Mesodermal cell (in vitro differentiated cells): ENCODE measurements at regions not wholly inside any gene's neighbourhood (a gene's known extent, or its start where the extent isn't known, plus 50 kb on each side); places are given as distances from the start of the nearest gene placed in this dataset.
"Not testable (repeated sequence)": the region's sequence is repeated elsewhere in the genome, so short reads cannot be mapped to it uniquely, and the experiment has no call there.

ENCODE experiments used
- H3K27ac ChIP-seq: 2 replicates; pipeline ENCODE4 v1.7.0; 2013; ENCODE audit warnings: mild to moderate bottlenecking, low read depth, low read length, moderate library complexity; ENCODE audit not compliant: severe bottlenecking
- H3K36me3 ChIP-seq: 2 replicates; pipeline ENCODE4 v1.7.1; 2013; ENCODE audit warnings: mild to moderate bottlenecking, low read length, moderate library complexity; ENCODE audit not compliant: control insufficient read depth, insufficient read depth
- H3K4me1 ChIP-seq: one replicate; pipeline ENCODE4 v1.7.1; 2013; ENCODE audit warnings: mild to moderate bottlenecking, low read length; ENCODE audit not compliant: insufficient read depth, control insufficient read depth, poor library complexity, severe bottlenecking
- H3K4me3 ChIP-seq: 2 replicates; pipeline ENCODE4 v1.7.0; 2013; ENCODE audit warnings: low read length, control low read depth, mild to moderate bottlenecking; ENCODE audit not compliant: insufficient read depth, poor library complexity, severe bottlenecking; ENCODE audit errors: extremely low read depth
- H3K9me3 ChIP-seq: 2 replicates; pipeline ENCODE4 v1.7.1; 2013; ENCODE audit warnings: mild to moderate bottlenecking, low read length, moderate library complexity; ENCODE audit not compliant: control insufficient read depth
- WGBS, 2 experiments: methylation state at CpG; one replicate each; pipeline ENCODE4 v1.1.5; 2013; ENCODE audit warnings: missing lambda C conversion rate in 2 of 2; ENCODE audit not compliant: insufficient coverage in 2 of 2; 5-methylcytosine and 5-hydroxymethylcytosine counted together

DNA sequence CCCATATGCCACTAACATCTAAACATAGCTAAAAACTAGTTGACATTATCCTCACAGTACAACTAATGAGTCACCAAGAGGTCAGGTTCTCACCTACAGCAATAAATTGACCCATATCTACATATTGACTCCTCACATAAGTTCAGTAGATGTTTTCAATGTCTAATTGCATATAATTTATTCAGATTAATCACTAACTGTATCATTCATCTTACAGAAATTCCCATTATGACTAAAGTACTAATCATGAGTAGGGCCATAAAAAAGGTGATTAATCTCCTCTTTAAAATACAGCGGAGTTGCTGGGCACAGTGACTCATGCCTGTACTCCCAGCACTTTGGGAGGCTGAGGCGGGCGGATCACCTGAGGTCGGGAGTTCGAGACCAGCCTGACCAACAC is 82.4 kb upstream of the ST3GAL6 start:
- Histone ChIP-seq H3K4me3 (no peak overlapping the region), H3K9me3 (no peaks in the 10 kb centered on the region), H3K36me3 (no peaks in the 10 kb centered on the region), H3K27ac (no peak overlapping the region), H3K4me1 (no peaks in the 10 kb centered on the region)
- 87 to 96% methylated on average over 4 of the region's 5 CpGs for WGBS, 2 experiments

DNA sequence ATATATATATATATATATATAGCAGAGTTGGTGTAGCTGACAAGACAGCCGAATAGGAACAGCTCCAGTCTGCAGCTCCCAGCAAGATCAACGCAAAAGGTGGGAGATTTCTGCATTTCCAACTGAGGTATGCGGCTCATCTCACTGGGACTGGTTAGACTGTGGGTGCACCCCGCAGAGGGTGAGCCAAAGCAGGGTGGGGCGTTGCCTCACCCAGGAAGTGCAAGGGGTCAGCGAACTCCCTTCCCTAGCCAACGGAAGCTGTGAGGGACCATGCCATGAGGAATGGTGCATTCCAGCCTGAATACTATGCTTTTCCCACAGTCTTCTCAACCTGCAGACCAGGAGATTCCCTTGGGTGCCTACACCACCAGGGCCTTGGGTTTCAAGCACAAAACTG is 81.7 kb upstream of the ST3GAL6 start:
- H3K27ac ChIP-seq: no peak overlapping the region
- 97 to 98% methylated on average over 5 to 6 of the region's 7 CpGs for WGBS, 2 experiments
- no peaks in the 10 kb centered on the region for H3K36me3 ChIP-seq

DNA sequence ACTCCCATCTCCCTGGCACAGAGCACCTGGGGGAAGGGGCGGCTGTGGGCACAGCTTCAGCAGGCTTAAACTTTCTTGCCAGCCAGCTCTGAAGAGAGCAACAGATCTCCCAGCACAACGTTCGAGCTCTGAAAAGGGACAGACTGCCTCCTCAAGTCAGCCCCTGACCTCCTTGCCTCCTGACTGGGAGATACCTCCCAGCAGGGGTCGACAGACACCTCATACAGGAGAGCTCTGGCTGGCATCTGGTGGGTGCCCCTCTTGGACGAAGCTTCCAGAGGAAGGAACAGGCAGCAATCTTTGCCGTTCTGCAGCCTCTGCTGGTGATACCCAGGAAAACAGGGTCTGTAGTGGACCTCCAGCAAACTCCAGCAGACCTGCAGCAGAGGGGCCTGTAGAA is 80.7 kb upstream of the ST3GAL6 start:
- H3K27ac ChIP-seq, H3K4me3 ChIP-seq, H3K36me3 ChIP-seq, H3K4me1 ChIP-seq, H3K9me3 ChIP-seq: not testable (repeated sequence)
- WGBS, 2 experiments: 94 to 100% methylated on average over 3 to 5 of the region's 6 CpGs

More for the DNA sequence above, 81.7 kb upstream of the ST3GAL6 start:
- no peak overlapping the region for H3K4me3 ChIP-seq
- H3K9me3 ChIP-seq: no peaks in the 10 kb centered on the region
- no peaks in the 10 kb centered on the region for H3K4me1 ChIP-seq

DNA sequence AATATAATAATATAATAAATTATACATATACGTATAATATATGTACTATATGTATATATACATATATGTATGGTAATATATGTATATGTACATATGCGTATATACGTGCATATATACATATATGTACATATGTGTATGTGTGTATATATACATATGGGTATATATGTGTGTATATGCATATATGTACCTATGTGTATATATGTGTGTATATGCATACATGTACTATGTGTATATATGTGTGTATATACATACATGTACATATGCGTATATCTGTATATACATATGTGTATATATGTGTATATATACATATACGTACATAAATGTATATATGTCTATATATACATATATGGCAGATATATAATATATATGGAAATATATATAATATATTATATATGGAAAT is 74.8 kb upstream of the ST3GAL6 start:
- WGBS, 2 experiments: no CpG with 5 or more reads among the region's 5 CpGs
- Histone ChIP-seq H3K27ac (no peak overlapping the region), H3K9me3 (no peaks in the 10 kb centered on the region), H3K36me3 (no peaks in the 10 kb centered on the region), H3K4me1 (no peaks in the 10 kb centered on the region), H3K4me3 (no peak overlapping the region)

DNA sequence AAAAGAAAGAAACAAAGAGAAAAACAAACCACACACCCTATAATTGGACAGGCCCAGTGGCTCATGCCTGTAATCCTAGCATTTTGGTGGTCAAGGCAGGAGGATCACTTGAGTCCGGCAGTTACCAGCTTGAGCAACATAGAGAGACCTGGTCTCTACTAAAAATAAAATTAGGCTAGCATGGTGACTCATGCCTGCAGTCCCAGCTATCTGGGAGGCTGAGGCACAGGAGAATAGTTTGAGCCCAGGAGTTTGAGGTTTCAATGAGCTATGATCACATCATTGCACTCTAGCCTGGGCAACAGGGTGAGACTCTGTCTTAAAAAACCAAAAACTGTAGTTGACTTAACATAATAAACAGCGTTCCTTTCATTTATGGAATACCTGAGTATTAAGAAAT is 72.3 kb upstream of the ST3GAL6 start:
- Histone ChIP-seq H3K27ac (no peak overlapping the region), H3K36me3 (no peaks in the 10 kb centered on the region), H3K9me3 (no peaks in the 10 kb centered on the region), H3K4me3 (no peak overlapping the region), H3K4me1 (no peaks in the 10 kb centered on the region)
- WGBS, 2 experiments: 100% methylated on average over 1 of the region's 2 CpGs

DNA sequence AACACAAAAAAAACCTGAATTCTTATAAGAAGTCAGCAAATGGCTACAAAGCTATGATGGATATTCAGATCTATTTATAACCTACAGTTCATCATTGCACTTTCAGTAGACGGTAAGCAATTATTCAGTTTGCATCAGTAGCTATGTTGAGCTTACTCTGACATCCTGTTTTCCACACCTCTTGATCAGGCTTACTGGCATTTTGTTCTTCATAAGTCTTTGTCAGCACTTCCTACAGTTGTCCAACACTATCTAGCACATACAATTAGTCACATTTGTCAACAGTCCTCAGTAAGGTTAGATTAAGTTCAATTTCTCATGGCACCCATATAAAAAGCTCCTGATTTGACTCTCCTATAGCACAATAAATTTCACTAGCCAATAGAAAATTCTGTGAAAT is 71.2 kb upstream of the ST3GAL6 start:
- Histone ChIP-seq H3K9me3 (no peaks in the 10 kb centered on the region), H3K4me3 (no peak overlapping the region), H3K4me1 (no peaks in the 10 kb centered on the region), H3K36me3 (no peaks in the 10 kb centered on the region), H3K27ac (no peak overlapping the region)
- WGBS, 2 experiments: 100% methylated on average over 1 of the region's 1 CpG; no CpG with 5 or more reads in 1 of the 2 experiments

DNA sequence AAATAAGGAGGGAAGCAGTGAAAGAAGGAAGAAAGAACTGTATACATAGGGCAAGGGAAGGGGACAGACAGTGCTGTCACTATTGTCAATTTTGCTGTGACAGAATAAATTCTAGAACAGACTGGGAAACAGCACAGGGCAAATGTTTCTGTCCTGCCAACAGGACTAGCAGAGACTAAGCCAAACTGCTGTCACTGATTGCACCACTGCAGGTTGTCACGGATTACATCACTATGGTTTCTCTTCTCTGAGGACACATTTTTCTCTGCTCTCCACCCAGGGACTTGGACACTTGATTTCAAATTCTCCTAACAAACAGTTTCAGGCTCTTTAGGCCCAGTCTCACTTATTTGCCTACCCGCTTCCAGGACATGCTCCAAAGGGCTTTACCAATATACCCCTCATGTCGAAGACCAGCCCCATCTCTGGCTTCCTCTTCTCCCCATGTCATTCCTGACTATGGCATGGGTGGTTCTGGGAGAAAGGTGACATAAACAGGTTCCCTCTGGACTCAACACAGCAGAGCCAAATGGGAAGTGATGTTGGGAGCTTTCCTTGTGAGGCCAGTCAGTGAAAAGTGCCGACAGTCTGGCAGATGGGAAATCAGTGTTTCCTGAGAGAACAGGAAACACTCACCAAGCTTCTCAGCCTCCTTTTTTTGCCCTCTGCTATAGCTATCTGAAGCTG is 70.2 kb upstream of the ST3GAL6 start:
- no peaks in the 10 kb centered on the region for H3K4me1 ChIP-seq
- H3K9me3 ChIP-seq: no peaks in the 10 kb centered on the region
- 94% methylated on average over 2 of the region's 4 CpGs; no CpG with 5 or more reads in 1 of the 2 experiments for WGBS, 2 experiments
- no peaks in the 10 kb centered on the region for H3K36me3 ChIP-seq
- H3K4me3 ChIP-seq: no peak overlapping the region
- no peak overlapping the region for H3K27ac ChIP-seq

DNA sequence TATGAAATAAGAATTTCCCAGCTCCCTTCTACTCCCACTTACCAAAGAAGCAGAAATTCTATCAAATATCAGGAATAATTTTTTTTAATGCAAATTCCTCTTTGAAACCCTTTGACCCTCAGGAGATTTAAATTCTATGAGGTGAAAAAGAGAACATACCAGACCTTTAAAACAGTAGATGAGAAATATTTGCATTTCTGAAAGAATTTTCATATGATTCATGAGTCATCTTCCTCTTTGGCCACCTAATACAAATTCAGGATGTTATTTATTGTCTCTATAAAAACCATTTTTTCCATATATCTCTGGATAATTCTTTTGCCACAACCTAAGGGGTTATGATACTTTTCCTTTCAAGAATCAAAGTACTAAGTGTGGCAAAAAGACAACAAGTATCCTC is 67.3 kb upstream of the ST3GAL6 start:
- no peak overlapping the region for H3K4me3 ChIP-seq
- H3K4me1 ChIP-seq: no peaks in the 10 kb centered on the region
- H3K9me3 ChIP-seq: no peaks in the 10 kb centered on the region
- H3K27ac ChIP-seq: no peak overlapping the region
- H3K36me3 ChIP-seq: no peaks in the 10 kb centered on the region

DNA sequence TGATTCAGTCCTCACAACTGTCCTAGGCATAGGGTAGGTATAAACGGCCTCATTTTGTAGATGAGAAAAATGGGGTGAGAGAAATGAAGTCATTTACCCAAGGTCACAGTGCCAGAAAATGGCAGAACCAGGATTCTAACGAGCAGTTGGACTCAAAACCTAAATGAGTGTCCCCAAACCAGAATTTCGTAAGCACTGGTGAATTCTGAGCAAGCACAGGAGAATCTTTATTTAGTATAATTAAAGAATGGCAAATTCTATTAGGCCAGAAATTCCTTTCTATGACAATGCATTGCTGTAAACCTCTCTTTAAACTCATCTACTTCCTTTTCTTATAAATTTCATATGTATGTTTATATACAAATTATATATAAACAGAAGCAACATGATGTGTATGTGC is 66.8 kb upstream of the ST3GAL6 start:
- H3K4me1 ChIP-seq, H3K9me3 ChIP-seq, H3K36me3 ChIP-seq, H3K27ac ChIP-seq, H3K4me3 ChIP-seq: not testable (repeated sequence)
- 88 to 100% methylated on average over 1 to 2 of the region's 3 CpGs for WGBS, 2 experiments

DNA sequence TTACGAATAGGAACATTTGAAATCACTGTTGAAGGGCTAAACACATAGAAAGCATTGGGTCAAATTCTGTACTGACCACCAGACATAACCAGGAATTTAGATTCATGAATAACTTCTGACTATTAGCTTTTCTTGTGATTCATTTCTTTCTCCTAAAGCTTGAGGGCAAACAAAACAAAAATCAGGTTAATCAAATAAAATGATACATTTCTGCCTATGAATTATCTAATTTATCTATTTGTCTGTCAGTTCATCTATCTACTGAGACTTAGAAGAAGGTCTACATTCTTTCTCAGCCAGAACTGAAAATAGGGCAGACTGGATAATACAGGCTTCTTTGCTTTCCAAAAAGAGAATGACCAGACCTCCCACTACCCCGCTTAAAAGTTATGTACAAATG is 65.9 kb upstream of the ST3GAL6 start:
- Histone ChIP-seq H3K9me3 (no peaks in the 10 kb centered on the region), H3K4me1 (no peaks in the 10 kb centered on the region), H3K27ac (no peak overlapping the region), H3K4me3 (no peak overlapping the region), H3K36me3 (no peaks in the 10 kb centered on the region)
- WGBS, 2 experiments: 100% methylated on average over 1 of the region's 2 CpGs; no CpG with 5 or more reads in 1 of the 2 experiments

DNA sequence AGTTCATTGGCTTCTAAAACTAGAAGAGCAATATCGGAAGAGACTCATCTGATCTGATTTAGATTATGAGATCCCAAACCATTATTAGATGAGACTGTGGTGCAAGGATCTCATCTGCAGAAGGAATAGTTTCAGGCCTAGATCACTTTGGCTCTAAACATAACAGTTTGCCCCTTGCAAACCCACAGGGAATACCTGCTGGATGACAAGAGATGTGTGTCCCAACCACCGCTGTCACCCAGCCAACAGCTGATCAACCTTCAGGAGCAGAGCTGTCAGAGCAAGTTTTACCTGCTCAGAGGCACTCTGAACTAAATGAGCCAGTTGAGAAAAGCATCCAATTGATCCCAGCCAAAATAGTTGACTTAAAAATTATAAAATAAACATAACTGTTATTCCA is 64.0 kb upstream of the ST3GAL6 start:
- Histone ChIP-seq H3K9me3 (no peaks in the 10 kb centered on the region), H3K36me3 (no peaks in the 10 kb centered on the region), H3K4me3 (no peak overlapping the region), H3K27ac (no peak overlapping the region), H3K4me1 (no peaks in the 10 kb centered on the region)
- WGBS, 2 experiments: 100% methylated on average over 1 of the region's 2 CpGs
